H1 (cell line): ENCODE measurements at regions not wholly inside any gene's neighbourhood (a gene's known extent, or its start where the extent isn't known, plus 50 kb on each side); places are given as distances from the start of the nearest gene placed in this dataset.

Source experiments
- CTCF ChIA-PET: fragments of 300-600 bp; sonication (Branson Sonifier 250); formaldehyde crosslinking; loops from one replicate; lab custom pipeline; 2021; ENCODE audit not compliant: partially characterized antibody; lab: Charles Lee
- POLR2A ChIA-PET: fragments of 300-600 bp; sonication (Branson Sonifier 250); formaldehyde crosslinking; loops from one replicate; lab custom pipeline; 2021; ENCODE audit warnings: inconsistent platforms; ENCODE audit not compliant: partially characterized antibody; lab: Charles Lee
- DNase-seq, 2 experiments: peaks; one replicate each; pipeline versions ENCODE4 v3.0.0 to v3.0.0-alpha.2; 2010 to 2022; ENCODE audit warnings: low spot score in 2 of 2, low read depth in 1 of 2, mixed read lengths in 1 of 2
- FAIRE-seq: peaks from 2 replicates; lab custom pipeline; 2011; peaks lifted over from hg19 to GRCh38; lab: Jason Lieb, UNC
- H2AFZ ChIP-seq: 2 replicates; pipeline ENCODE4 v1.8.1; 2012; ENCODE audit warnings: low read length, inconsistent platforms
- H2AK5ac ChIP-seq: 2 replicates; pipeline ENCODE4 v1.6.1; 2013; ENCODE audit warnings: low read depth, low read length
- H2BK120ac ChIP-seq: replicated peaks from 2 replicates; pipeline ENCODE3; 2013; ENCODE audit warnings: low read depth, low read length, inconsistent platforms
- H2BK12ac ChIP-seq: 2 replicates; pipeline ENCODE4 v1.6.1; 2013; ENCODE audit warnings: low read depth, low read length
- H2BK15ac ChIP-seq: 2 replicates; pipeline ENCODE4 v1.6.1; 2013; ENCODE audit warnings: low read length
- H2BK20ac ChIP-seq: 2 replicates; pipeline ENCODE4 v1.6.1; 2013; ENCODE audit warnings: low read length
- H2BK5ac ChIP-seq: 2 replicates; pipeline ENCODE4 v1.6.1; 2013; ENCODE audit warnings: low read depth, low read length
- H3K14ac ChIP-seq: 2 replicates; pipeline ENCODE4 v1.6.1; 2013; ENCODE audit warnings: inconsistent platforms; ENCODE audit not compliant: insufficient read length
- H3K18ac ChIP-seq: 2 replicates; pipeline ENCODE4 v1.6.1; 2013; ENCODE audit warnings: low read length; ENCODE audit errors: extremely low read depth
- H3K23ac ChIP-seq: 2 replicates; pipeline ENCODE4 v1.6.1; 2013; ENCODE audit warnings: inconsistent platforms; ENCODE audit not compliant: insufficient read length
- H3K23me2 ChIP-seq: 2 replicates; pipeline ENCODE4 v1.6.1; 2013; ENCODE audit warnings: low read depth, low read length
- H3K27ac ChIP-seq: 2 replicates; pipeline ENCODE4 v1.6.1; 2011; ENCODE audit warnings: low read depth, low read length, inconsistent platforms
- H3K27me3 ChIP-seq, 4 experiments: replicated peaks in 1 of 4; 1 replicate in 1 of 4; 2 replicates in 3 of 4; pipeline versions ENCODE4 v1.6.1 to v1.8.1; 2011 to 2013; ENCODE audit warnings: low read length in 3 of 4, mild to moderate bottlenecking in 3 of 4, inconsistent platforms in 2 of 4, mixed read lengths in 2 of 4, moderate library complexity in 1 of 4; ENCODE audit not compliant: control insufficient read depth in 3 of 4, insufficient read depth in 3 of 4; ENCODE audit errors: extremely low read depth in 1 of 4
- H3K36me3 ChIP-seq, 4 experiments: 2 replicates each; pipeline versions ENCODE4 v1.6.1 to v1.8.1; 2011 to 2013; ENCODE audit warnings: mild to moderate bottlenecking in 4 of 4, low read length in 3 of 4, moderate library complexity in 2 of 4, control low read depth in 1 of 4, inconsistent platforms in 1 of 4; ENCODE audit not compliant: insufficient read depth in 4 of 4, control insufficient read depth in 2 of 4
- H3K4ac ChIP-seq: replicated peaks from 2 replicates; pipeline ENCODE3; 2013; ENCODE audit warnings: low read length, low read depth, mixed read lengths, inconsistent platforms; ENCODE audit not compliant: insufficient read length
- H3K4me1 ChIP-seq, 4 experiments: replicated peaks in 1 of 4; 1 replicate in 1 of 4; 2 replicates in 3 of 4; pipeline versions ENCODE4 v1.6.1 to v1.8.1; 2011 to 2013; ENCODE audit warnings: low read length in 3 of 4, inconsistent platforms in 2 of 4, mixed read lengths in 1 of 4; ENCODE audit not compliant: insufficient read depth in 4 of 4, control insufficient read depth in 3 of 4
- H3K4me2 ChIP-seq, 2 experiments: 2 replicates each; pipeline versions ENCODE4 v1.6.1 to v1.8.1; 2011 to 2013; ENCODE audit warnings: low read depth in 2 of 2, low read length in 2 of 2, control low read depth in 1 of 2, inconsistent platforms in 1 of 2, mild to moderate bottlenecking in 1 of 2; ENCODE audit not compliant: insufficient read depth in 1 of 2
- H3K4me3 ChIP-seq, 4 experiments: fragments of 200-600, 300-600 bp in 1 of 4; sonication (generic), shearing (Covaris generic), sonication (Bioruptor Twin) in 1 of 4; 2 replicates each; pipeline versions ENCODE4 v1.5.1 to v1.8.1; 2011 to 2016; ENCODE audit warnings: low read length in 4 of 4, low read depth in 3 of 4, control low read depth in 2 of 4, inconsistent platforms in 2 of 4, mild to moderate bottlenecking in 2 of 4, mixed read lengths in 1 of 4, moderate library complexity in 1 of 4; ENCODE audit not compliant: insufficient read depth in 2 of 4; ENCODE audit errors: extremely low read depth in 1 of 4
- H3K56ac ChIP-seq: replicated peaks from 2 replicates; pipeline ENCODE3; 2013; ENCODE audit warnings: low read depth, mild to moderate bottlenecking, mixed read lengths, low read length, inconsistent platforms; ENCODE audit not compliant: insufficient read length
- H3K79me1 ChIP-seq: 2 replicates; pipeline ENCODE4 v1.6.1; 2013; ENCODE audit warnings: low read depth, low read length, control low read depth
- H3K79me2 ChIP-seq, 2 experiments: 2 replicates each; pipeline versions ENCODE4 v1.6.1 to v1.8.1; 2012 to 2013; ENCODE audit warnings: low read length in 2 of 2, mild to moderate bottlenecking in 2 of 2, inconsistent platforms in 1 of 2; ENCODE audit not compliant: insufficient read depth in 2 of 2, control insufficient read depth in 1 of 2
- H3K9ac ChIP-seq, 4 experiments: replicated peaks in 1 of 4; 1 replicate in 1 of 4; 2 replicates in 3 of 4; pipeline versions ENCODE4 v1.6.1 to v1.8.1; 2011 to 2013; ENCODE audit warnings: low read depth in 3 of 4, low read length in 3 of 4, control low read depth in 2 of 4, mild to moderate bottlenecking in 2 of 4, moderate library complexity in 2 of 4, inconsistent platforms in 1 of 4; ENCODE audit errors: extremely low read depth in 1 of 4
- H3K9me3 ChIP-seq, 2 experiments: 2 replicates each; pipeline versions ENCODE4 v1.6.1 to v1.8.1; 2012 to 2013; ENCODE audit warnings: mild to moderate bottlenecking in 2 of 2, moderate library complexity in 2 of 2, control low read depth in 1 of 2, inconsistent platforms in 1 of 2, low read depth in 1 of 2, low read length in 1 of 2, mixed read lengths in 1 of 2; ENCODE audit not compliant: insufficient read depth in 2 of 2
- H4K20me1 ChIP-seq, 2 experiments: replicated peaks in 1 of 2; 2 replicates each; pipeline versions ENCODE3 to v1.8.1; 2011 to 2013; ENCODE audit warnings: inconsistent platforms in 2 of 2, low read length in 2 of 2, mild to moderate bottlenecking in 1 of 2; ENCODE audit not compliant: insufficient read depth in 2 of 2, control insufficient read depth in 1 of 2
- H4K5ac ChIP-seq: 2 replicates; pipeline ENCODE4 v1.6.1; 2013; ENCODE audit warnings: low read length, low read depth, mixed read lengths, inconsistent platforms; ENCODE audit not compliant: insufficient read length
- H4K8ac ChIP-seq: 2 replicates; pipeline ENCODE4 v1.8.0; 2013; ENCODE audit warnings: mild to moderate bottlenecking, moderate library complexity, low read length, inconsistent platforms; ENCODE audit not compliant: insufficient read depth; ENCODE audit errors: extremely low read depth
- H4K91ac ChIP-seq: replicated peaks from 2 replicates; pipeline ENCODE3; 2013; ENCODE audit warnings: low read length, mixed read lengths, inconsistent platforms; ENCODE audit not compliant: insufficient read length
- CTBP2 ChIP-seq: IDR thresholded peaks from 2 replicates; pipeline ENCODE4 v1.7.0; 2011; ENCODE audit warnings: borderline replicate concordance, mild to moderate bottlenecking, moderate library complexity, mixed read lengths, low read length; ENCODE audit not compliant: insufficient read depth, insufficient read length
- TAF7 ChIP-seq: optimal IDR thresholded peaks from 2 replicates; pipeline ENCODE3; 2011; ENCODE audit warnings: low read depth, mild to moderate bottlenecking, inconsistent platforms, low read length, moderate library complexity, borderline replicate concordance

- ChIA-PET POLR2A (no interaction called here), CTCF (interaction anchor here (1.0 to 1.4 kb wide), 3 partner anchors 47 to 350 kb away, joined by 3 read pairs; no protein-coding TSS in a partner anchor)
- Histone ChIP-seq H3K79me2 (no peaks in the 10 kb centered on the region), H2BK120ac (no peak overlapping the region), H4K8ac (no peak overlapping the region), H3K4me1 (no peaks in the 10 kb centered on the region), H4K5ac (no peak overlapping the region), H3K56ac (no peak overlapping the region), H3K79me1 (no peaks in the 10 kb centered on the region), H3K14ac (no peak overlapping the region), H3K23me2 (no peaks in the 10 kb centered on the region), H4K91ac (no peak overlapping the region), H2BK15ac (no peak overlapping the region), H4K20me1 (no peaks in the 10 kb centered on the region), H2AK5ac (no peak overlapping the region), H3K4ac (no peak overlapping the region), H3K27me3 (no peaks in the 10 kb centered on the region), H3K4me2 (no peak overlapping the region), H2BK12ac (no peak overlapping the region), H3K36me3 (no peaks in the 10 kb centered on the region), H3K9ac (no peak overlapping the region), H2AFZ (no peak overlapping the region), H3K23ac (no peak overlapping the region), H3K27ac (no peak overlapping the region), H3K4me3 (no peak overlapping the region), H2BK20ac (no peak overlapping the region), H3K18ac (no peak overlapping the region), H2BK5ac (no peak overlapping the region), H3K9me3 (no peaks in the 10 kb centered on the region)
- FAIRE-seq, result no peak
- no peak for DNase-seq
- TF ChIP-seq CTBP2 (no peak), TAF7 (no peak)
Measured at GRCh38 chr18:45165176-45165713, 450.0 kb upstream of the SLC14A2 start.
